Vagina (tissue), 2 donors: ENCODE measurements at regions not wholly inside any gene's neighbourhood (a gene's known extent, or its start where the extent isn't known, plus 50 kb on each side); places are given as distances from the start of the nearest gene placed in this dataset.

Experiments
- DNase-seq, 2 donors: peaks; one replicate each; pipeline ENCODE4 v3.0.0-alpha.2; 2017; ENCODE audit errors: extremely low spot score in 2 of 2
- H3K27ac ChIP-seq: fragments of 200-600 bp; sonication (generic); one replicate; pipeline ENCODE4 v1.5.1; 2019
- H3K27me3 ChIP-seq: fragments of 200-600 bp; sonication (generic); one replicate; pipeline ENCODE4 v1.5.1; 2019
- H3K36me3 ChIP-seq, 2 donors: fragments of 200-600 bp; sonication (generic); one replicate each; pipeline ENCODE4 v1.5.1; 2017 to 2019
- H3K4me1 ChIP-seq: fragments of 200-600 bp; sonication (generic); one replicate; pipeline ENCODE4 v1.5.1; 2019
- H3K4me3 ChIP-seq, 2 donors: fragments of 200-600 bp; sonication (generic); 1 replicate in 1 of 2; 2 replicates in 1 of 2; pipeline ENCODE4 v1.5.1; 2016 to 2019
- H3K9me3 ChIP-seq: fragments of 200-600 bp; sonication (generic); one replicate; pipeline ENCODE4 v1.5.1; 2019
- POLR2A ChIP-seq, 2 donors: fragments of 450-650 bp; IDR thresholded peaks; one replicate each; pipeline ENCODE4 v1.6.1; 2017; ENCODE audit warnings: antibody characterized with exemption in 2 of 2, mild to moderate bottlenecking in 2 of 2, moderate library complexity in 2 of 2
- POLR2AphosphoS5 ChIP-seq, 2 donors: sonication (generic); formaldehyde crosslinking; IDR thresholded peaks; one replicate each; pipeline ENCODE4 v1.9.0; 2017; ENCODE audit warnings: antibody characterized with exemption in 2 of 2, mild to moderate bottlenecking in 2 of 2, low read depth in 1 of 2; ENCODE audit not compliant: insufficient read depth in 1 of 2
- intact Hi-C: fragments of 100-400 bp; cut with DNase I; formaldehyde crosslinking; loops from one replicate; pipeline ENCODE4 v1.15.1; 2023
- TF ChIP-seq, protein P1 (sequence below), 3 experiments: fragments of 450-650 bp in 2 of 3; fragments of 200-600 bp in 1 of 3; sonication (generic) in 1 of 3; IDR thresholded peaks; one replicate each; pipeline ENCODE4 v1.5.1; 2017 to 2019; ENCODE audit warnings: antibody characterized with exemption in 3 of 3, mild to moderate bottlenecking in 2 of 3, moderate library complexity in 2 of 3

- DNase-seq = no peak
- no peak overlapping the region for H3K27ac ChIP-seq
- no peaks in the 10 kb centered on the region for H3K36me3 ChIP-seq
- no peak overlapping the region for H3K4me3 ChIP-seq
- intact Hi-C loops = loop anchor here (5.0 kb wide), 1 partner anchor 401 kb away; no protein-coding TSS in a partner anchor
- TF ChIP-seq POLR2A (IDR thresholded peaks at IDR 0.05) (no peak), POLR2AphosphoS5 (IDR thresholded peaks at IDR 0.05; ENCODE audit: insufficient read depth in 1 of 2, low read depth in 1 of 2) (no peak)
- TF ChIP-seq, protein P1, sequence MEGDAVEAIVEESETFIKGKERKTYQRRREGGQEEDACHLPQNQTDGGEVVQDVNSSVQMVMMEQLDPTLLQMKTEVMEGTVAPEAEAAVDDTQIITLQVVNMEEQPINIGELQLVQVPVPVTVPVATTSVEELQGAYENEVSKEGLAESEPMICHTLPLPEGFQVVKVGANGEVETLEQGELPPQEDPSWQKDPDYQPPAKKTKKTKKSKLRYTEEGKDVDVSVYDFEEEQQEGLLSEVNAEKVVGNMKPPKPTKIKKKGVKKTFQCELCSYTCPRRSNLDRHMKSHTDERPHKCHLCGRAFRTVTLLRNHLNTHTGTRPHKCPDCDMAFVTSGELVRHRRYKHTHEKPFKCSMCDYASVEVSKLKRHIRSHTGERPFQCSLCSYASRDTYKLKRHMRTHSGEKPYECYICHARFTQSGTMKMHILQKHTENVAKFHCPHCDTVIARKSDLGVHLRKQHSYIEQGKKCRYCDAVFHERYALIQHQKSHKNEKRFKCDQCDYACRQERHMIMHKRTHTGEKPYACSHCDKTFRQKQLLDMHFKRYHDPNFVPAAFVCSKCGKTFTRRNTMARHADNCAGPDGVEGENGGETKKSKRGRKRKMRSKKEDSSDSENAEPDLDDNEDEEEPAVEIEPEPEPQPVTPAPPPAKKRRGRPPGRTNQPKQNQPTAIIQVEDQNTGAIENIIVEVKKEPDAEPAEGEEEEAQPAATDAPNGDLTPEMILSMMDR (IDR thresholded peaks at IDR 0.05) = no peak
- peaks cover 9% of the 10 kb centered on the region for H3K4me1 ChIP-seq
- H3K27me3 ChIP-seq = no peaks in the 10 kb centered on the region
- no peaks in the 10 kb centered on the region for H3K9me3 ChIP-seq
These were observed 65.8 kb downstream of the RMI2 start for GRCh38 chr16:11411059-11411550.

- TF ChIP-seq, protein P1 (IDR thresholded peaks at IDR 0.05) = no peak
- TF ChIP-seq POLR2A (IDR thresholded peaks at IDR 0.05) = no peak
- no peak for TF ChIP-seq POLR2AphosphoS5 (IDR thresholded peaks at IDR 0.05; ENCODE audit: insufficient read depth in 1 of 2, low read depth in 1 of 2)
- DNase-seq = no peak
- Histone ChIP-seq H3K36me3 (no peaks in the 10 kb centered on the region), H3K4me1 (peaks cover 9% of the 10 kb centered on the region), H3K4me3 (no peak overlapping the region), H3K27ac (no peak overlapping the region), H3K9me3 (no peaks in the 10 kb centered on the region), H3K27me3 (no peaks in the 10 kb centered on the region)
- intact Hi-C loops = loop anchor here (5.0 kb wide), 1 partner anchor 400 kb away; no protein-coding TSS in a partner anchor
These were observed 67.1 kb downstream of the RMI2 start for GRCh38 chr16:11412175-11412904.

DNA sequence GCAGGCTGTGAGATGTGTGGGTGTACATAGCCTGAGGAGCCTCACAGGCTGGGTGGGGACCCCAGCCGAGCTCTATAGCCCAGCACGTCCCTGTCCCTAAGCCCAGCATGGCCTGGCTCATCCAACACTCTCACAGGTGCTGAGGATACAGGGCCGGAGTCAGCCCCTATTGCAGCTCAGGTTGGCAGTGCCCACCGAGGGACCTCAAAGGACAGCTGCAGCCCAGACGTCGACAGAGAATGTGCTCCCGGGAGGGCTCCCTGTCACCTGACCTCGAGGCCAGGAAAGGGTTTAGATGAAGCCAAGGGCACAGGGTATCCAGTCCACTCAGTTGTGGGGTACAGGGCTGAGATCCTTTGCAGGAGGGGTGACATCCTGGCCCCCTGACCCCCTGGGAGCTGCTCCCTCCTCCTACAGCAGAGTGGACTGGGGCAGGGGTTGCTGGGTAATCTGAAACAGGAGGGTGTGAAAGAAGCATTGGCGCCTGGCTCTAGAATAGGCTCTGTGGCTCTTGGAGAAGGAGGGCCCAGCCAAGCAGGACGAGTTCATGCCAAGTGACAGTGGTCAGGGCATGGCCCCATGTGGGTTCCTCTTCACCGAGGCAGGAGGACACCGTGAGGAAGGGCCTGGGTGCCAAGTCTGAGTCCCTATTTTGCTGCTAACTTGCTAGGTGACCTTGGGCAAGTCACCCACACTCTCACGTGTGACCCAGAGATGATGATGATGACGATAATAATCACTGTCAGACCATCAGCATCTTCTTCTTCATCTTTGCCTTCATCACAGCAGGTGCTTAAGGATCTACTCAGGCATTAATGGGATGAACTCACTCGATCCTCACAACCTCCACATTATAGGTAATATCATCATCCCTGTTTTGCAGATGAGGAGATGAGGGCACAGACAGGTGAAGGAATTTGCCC is 68.0 kb downstream of the RMI2 start:
- TF ChIP-seq, protein P1 (IDR thresholded peaks at IDR 0.05) = no peak
- H3K36me3 ChIP-seq = no peaks in the 10 kb centered on the region
- intact Hi-C loops = loop anchor here (5.0 kb wide), 1 partner anchor 399 kb away; no protein-coding TSS in a partner anchor
- no peaks in the 10 kb centered on the region for H3K9me3 ChIP-seq
- no peaks in the 10 kb centered on the region for H3K27me3 ChIP-seq
- H3K4me3 ChIP-seq = no peak overlapping the region
- DNase-seq = no peak
- peaks cover 9% of the 10 kb centered on the region for H3K4me1 ChIP-seq
- no peak overlapping the region for H3K27ac ChIP-seq

DNA sequence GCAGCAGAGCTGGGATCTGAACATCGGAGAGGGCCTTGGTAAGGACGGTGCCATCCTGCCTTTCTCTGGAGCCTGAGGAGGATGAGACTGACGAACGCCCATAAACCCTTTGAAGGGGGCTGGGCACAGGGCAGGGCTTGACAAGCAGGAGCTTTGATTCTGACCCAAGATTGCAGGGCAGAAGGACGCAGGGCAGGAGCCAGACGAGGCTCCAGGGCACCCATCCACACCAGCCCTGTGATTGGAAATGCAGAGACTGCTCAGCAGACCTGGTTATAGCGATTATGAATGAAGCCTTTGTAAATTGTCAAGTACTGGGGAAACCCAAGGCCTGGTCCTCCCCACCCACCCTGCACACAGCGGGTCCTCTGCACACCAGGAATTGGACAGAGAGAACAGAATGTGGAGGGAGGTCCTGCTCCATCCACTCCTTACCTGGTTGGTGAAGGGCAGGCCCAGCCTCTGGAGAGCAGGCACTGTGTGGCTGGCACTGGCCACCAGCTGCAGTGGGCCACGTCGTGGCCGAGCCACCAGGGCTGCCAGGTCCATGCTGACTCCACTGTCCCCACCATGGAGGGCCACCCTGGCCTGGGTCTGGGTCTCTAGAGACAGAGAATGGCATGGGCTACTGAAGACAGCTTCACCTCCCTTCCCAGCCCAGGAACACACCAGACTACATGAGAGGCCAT is 68.8 kb downstream of the RMI2 start:
- Histone ChIP-seq H3K9me3 (no peaks in the 10 kb centered on the region), H3K36me3 (no peaks in the 10 kb centered on the region), H3K27ac (no peak overlapping the region), H3K4me1 (peaks cover 9% of the 10 kb centered on the region), H3K4me3 (no peak overlapping the region), H3K27me3 (no peaks in the 10 kb centered on the region)
- intact Hi-C loops = loop anchor here (5.0 kb wide), 1 partner anchor 398 kb away; no protein-coding TSS in a partner anchor
- DNase-seq = no peak
- no peak for TF ChIP-seq POLR2A (IDR thresholded peaks at IDR 0.05)
- TF ChIP-seq POLR2AphosphoS5 (IDR thresholded peaks at IDR 0.05; ENCODE audit: insufficient read depth in 1 of 2, low read depth in 1 of 2) = no peak
- TF ChIP-seq, protein P1 (IDR thresholded peaks at IDR 0.05) = no peak
